H1 (cell line): ENCODE measurements at regions not wholly inside any gene's neighbourhood (a gene's known extent, or its start where the extent isn't known, plus 50 kb on each side); places are given as distances from the start of the nearest gene placed in this dataset.

Source experiments
- CTCF ChIA-PET: fragments of 300-600 bp; sonication (Branson Sonifier 250); formaldehyde crosslinking; loops from one replicate; lab custom pipeline; 2021; ENCODE audit not compliant: partially characterized antibody; lab: Charles Lee
- POLR2A ChIA-PET: fragments of 300-600 bp; sonication (Branson Sonifier 250); formaldehyde crosslinking; loops from one replicate; lab custom pipeline; 2021; ENCODE audit warnings: inconsistent platforms; ENCODE audit not compliant: partially characterized antibody; lab: Charles Lee
- DNase-seq, 2 experiments: peaks; one replicate each; pipeline versions ENCODE4 v3.0.0 to v3.0.0-alpha.2; 2010 to 2022; ENCODE audit warnings: low spot score in 2 of 2, low read depth in 1 of 2, mixed read lengths in 1 of 2
- FAIRE-seq: peaks from 2 replicates; lab custom pipeline; 2011; peaks lifted over from hg19 to GRCh38; lab: Jason Lieb, UNC
- H2AFZ ChIP-seq: 2 replicates; pipeline ENCODE4 v1.8.1; 2012; ENCODE audit warnings: low read length, inconsistent platforms
- H2AK5ac ChIP-seq: 2 replicates; pipeline ENCODE4 v1.6.1; 2013; ENCODE audit warnings: low read depth, low read length
- H2BK120ac ChIP-seq: replicated peaks from 2 replicates; pipeline ENCODE3; 2013; ENCODE audit warnings: low read depth, low read length, inconsistent platforms
- H2BK12ac ChIP-seq: 2 replicates; pipeline ENCODE4 v1.6.1; 2013; ENCODE audit warnings: low read depth, low read length
- H2BK15ac ChIP-seq: 2 replicates; pipeline ENCODE4 v1.6.1; 2013; ENCODE audit warnings: low read length
- H2BK20ac ChIP-seq: 2 replicates; pipeline ENCODE4 v1.6.1; 2013; ENCODE audit warnings: low read length
- H2BK5ac ChIP-seq: 2 replicates; pipeline ENCODE4 v1.6.1; 2013; ENCODE audit warnings: low read depth, low read length
- H3K14ac ChIP-seq: 2 replicates; pipeline ENCODE4 v1.6.1; 2013; ENCODE audit warnings: inconsistent platforms; ENCODE audit not compliant: insufficient read length
- H3K18ac ChIP-seq: 2 replicates; pipeline ENCODE4 v1.6.1; 2013; ENCODE audit warnings: low read length; ENCODE audit errors: extremely low read depth
- H3K23ac ChIP-seq: 2 replicates; pipeline ENCODE4 v1.6.1; 2013; ENCODE audit warnings: inconsistent platforms; ENCODE audit not compliant: insufficient read length
- H3K23me2 ChIP-seq: 2 replicates; pipeline ENCODE4 v1.6.1; 2013; ENCODE audit warnings: low read depth, low read length
- H3K27ac ChIP-seq: 2 replicates; pipeline ENCODE4 v1.6.1; 2011; ENCODE audit warnings: low read depth, low read length, inconsistent platforms
- H3K27me3 ChIP-seq, 4 experiments: replicated peaks in 1 of 4; 1 replicate in 1 of 4; 2 replicates in 3 of 4; pipeline versions ENCODE4 v1.6.1 to v1.8.1; 2011 to 2013; ENCODE audit warnings: low read length in 3 of 4, mild to moderate bottlenecking in 3 of 4, inconsistent platforms in 2 of 4, mixed read lengths in 2 of 4, moderate library complexity in 1 of 4; ENCODE audit not compliant: control insufficient read depth in 3 of 4, insufficient read depth in 3 of 4; ENCODE audit errors: extremely low read depth in 1 of 4
- H3K36me3 ChIP-seq, 4 experiments: 2 replicates each; pipeline versions ENCODE4 v1.6.1 to v1.8.1; 2011 to 2013; ENCODE audit warnings: mild to moderate bottlenecking in 4 of 4, low read length in 3 of 4, moderate library complexity in 2 of 4, control low read depth in 1 of 4, inconsistent platforms in 1 of 4; ENCODE audit not compliant: insufficient read depth in 4 of 4, control insufficient read depth in 2 of 4
- H3K4ac ChIP-seq: replicated peaks from 2 replicates; pipeline ENCODE3; 2013; ENCODE audit warnings: low read length, low read depth, mixed read lengths, inconsistent platforms; ENCODE audit not compliant: insufficient read length
- H3K4me1 ChIP-seq, 4 experiments: replicated peaks in 1 of 4; 1 replicate in 1 of 4; 2 replicates in 3 of 4; pipeline versions ENCODE4 v1.6.1 to v1.8.1; 2011 to 2013; ENCODE audit warnings: low read length in 3 of 4, inconsistent platforms in 2 of 4, mixed read lengths in 1 of 4; ENCODE audit not compliant: insufficient read depth in 4 of 4, control insufficient read depth in 3 of 4
- H3K4me2 ChIP-seq, 2 experiments: 2 replicates each; pipeline versions ENCODE4 v1.6.1 to v1.8.1; 2011 to 2013; ENCODE audit warnings: low read depth in 2 of 2, low read length in 2 of 2, control low read depth in 1 of 2, inconsistent platforms in 1 of 2, mild to moderate bottlenecking in 1 of 2; ENCODE audit not compliant: insufficient read depth in 1 of 2
- H3K4me3 ChIP-seq, 4 experiments: fragments of 200-600, 300-600 bp in 1 of 4; sonication (generic), shearing (Covaris generic), sonication (Bioruptor Twin) in 1 of 4; 2 replicates each; pipeline versions ENCODE4 v1.5.1 to v1.8.1; 2011 to 2016; ENCODE audit warnings: low read length in 4 of 4, low read depth in 3 of 4, control low read depth in 2 of 4, inconsistent platforms in 2 of 4, mild to moderate bottlenecking in 2 of 4, mixed read lengths in 1 of 4, moderate library complexity in 1 of 4; ENCODE audit not compliant: insufficient read depth in 2 of 4; ENCODE audit errors: extremely low read depth in 1 of 4
- H3K56ac ChIP-seq: replicated peaks from 2 replicates; pipeline ENCODE3; 2013; ENCODE audit warnings: low read depth, mild to moderate bottlenecking, mixed read lengths, low read length, inconsistent platforms; ENCODE audit not compliant: insufficient read length
- H3K79me1 ChIP-seq: 2 replicates; pipeline ENCODE4 v1.6.1; 2013; ENCODE audit warnings: low read depth, low read length, control low read depth
- H3K79me2 ChIP-seq, 2 experiments: 2 replicates each; pipeline versions ENCODE4 v1.6.1 to v1.8.1; 2012 to 2013; ENCODE audit warnings: low read length in 2 of 2, mild to moderate bottlenecking in 2 of 2, inconsistent platforms in 1 of 2; ENCODE audit not compliant: insufficient read depth in 2 of 2, control insufficient read depth in 1 of 2
- H3K9ac ChIP-seq, 4 experiments: replicated peaks in 1 of 4; 1 replicate in 1 of 4; 2 replicates in 3 of 4; pipeline versions ENCODE4 v1.6.1 to v1.8.1; 2011 to 2013; ENCODE audit warnings: low read depth in 3 of 4, low read length in 3 of 4, control low read depth in 2 of 4, mild to moderate bottlenecking in 2 of 4, moderate library complexity in 2 of 4, inconsistent platforms in 1 of 4; ENCODE audit errors: extremely low read depth in 1 of 4
- H3K9me3 ChIP-seq, 2 experiments: 2 replicates each; pipeline versions ENCODE4 v1.6.1 to v1.8.1; 2012 to 2013; ENCODE audit warnings: mild to moderate bottlenecking in 2 of 2, moderate library complexity in 2 of 2, control low read depth in 1 of 2, inconsistent platforms in 1 of 2, low read depth in 1 of 2, low read length in 1 of 2, mixed read lengths in 1 of 2; ENCODE audit not compliant: insufficient read depth in 2 of 2
- H4K20me1 ChIP-seq, 2 experiments: replicated peaks in 1 of 2; 2 replicates each; pipeline versions ENCODE3 to v1.8.1; 2011 to 2013; ENCODE audit warnings: inconsistent platforms in 2 of 2, low read length in 2 of 2, mild to moderate bottlenecking in 1 of 2; ENCODE audit not compliant: insufficient read depth in 2 of 2, control insufficient read depth in 1 of 2
- H4K5ac ChIP-seq: 2 replicates; pipeline ENCODE4 v1.6.1; 2013; ENCODE audit warnings: low read length, low read depth, mixed read lengths, inconsistent platforms; ENCODE audit not compliant: insufficient read length
- H4K8ac ChIP-seq: 2 replicates; pipeline ENCODE4 v1.8.0; 2013; ENCODE audit warnings: mild to moderate bottlenecking, moderate library complexity, low read length, inconsistent platforms; ENCODE audit not compliant: insufficient read depth; ENCODE audit errors: extremely low read depth
- H4K91ac ChIP-seq: replicated peaks from 2 replicates; pipeline ENCODE3; 2013; ENCODE audit warnings: low read length, mixed read lengths, inconsistent platforms; ENCODE audit not compliant: insufficient read length
- CBX8 ChIP-seq: fragments of 300-800, 300-1000 bp; sonication (generic); IDR thresholded peaks from 2 replicates; pipeline ENCODE4 v1.7.1; 2016; ENCODE audit warnings: low read depth, low read length, borderline replicate concordance
- CHD1 ChIP-seq: IDR thresholded peaks from 2 replicates; pipeline ENCODE4 v1.6.1; 2012; ENCODE audit warnings: low read depth, low read length, improper control_type of control experiment
- EZH2 ChIP-seq: fragments of 200-600 bp; sonication (generic); IDR thresholded peaks from 2 replicates; pipeline ENCODE4 v1.7.1; 2012; ENCODE audit warnings: low read depth, mild to moderate bottlenecking, moderate library complexity, low read length, inconsistent platforms; ENCODE audit not compliant: severe bottlenecking
- KDM5A ChIP-seq: fragments of 200-600 bp; IDR thresholded peaks from 2 replicates; pipeline ENCODE4 v1.7.1; 2012; ENCODE audit warnings: mild to moderate bottlenecking, low read length, inconsistent platforms, mixed read lengths
- SP1 ChIP-seq: IDR thresholded peaks from 2 replicates; pipeline ENCODE4 v1.6.1; 2011; ENCODE audit warnings: low read depth, low read length
- TBP ChIP-seq: IDR thresholded peaks from 2 replicates; pipeline ENCODE4 v1.6.1; 2011; ENCODE audit warnings: low read depth, low read length, improper control_type of control experiment
- WGBS, 2 experiments: shearing (Covaris generic) in 1 of 2; methylation state at CpG; one replicate each; pipeline versions ENCODE4 v1.1.6 to v1.1.7; 2013 to 2015; ENCODE audit warnings: low lambda C conversion rate in 2 of 2, mixed read lengths in 2 of 2, inconsistent platforms in 1 of 2, low coverage in 1 of 2, missing lambda C conversion rate in 1 of 2; ENCODE audit not compliant: insufficient replicate concordance in 2 of 2, insufficient coverage in 1 of 2, insufficient read length in 1 of 2; ENCODE audit errors: extremely low coverage in 1 of 2, missing lambda C conversion rate in 1 of 2; 5-methylcytosine and 5-hydroxymethylcytosine counted together

DNA sequence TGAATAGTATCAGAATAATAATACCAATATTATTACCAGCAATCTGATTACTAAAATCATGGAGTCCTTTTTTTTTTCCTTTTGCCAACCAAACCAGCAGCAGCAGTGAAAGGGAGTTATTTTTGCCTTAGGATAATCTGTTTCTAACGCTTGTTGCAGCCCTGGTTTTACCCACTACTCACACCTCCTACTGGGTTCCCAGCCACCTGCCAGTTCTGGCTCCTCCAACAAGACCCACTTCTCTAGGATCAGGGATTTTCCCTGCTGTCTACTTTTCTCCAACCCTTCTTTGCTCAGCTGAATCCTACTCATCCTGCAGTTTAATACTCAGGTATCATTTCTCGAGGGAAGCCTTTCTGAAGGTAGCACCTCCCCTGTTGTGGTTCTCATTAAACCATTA, 96.8 kb upstream of the BCAR3 start:
- H2BK120ac ChIP-seq = no peak overlapping the region
- H2BK5ac ChIP-seq = no peak overlapping the region
- H3K9ac ChIP-seq = no peak overlapping the region
- ChIA-PET POLR2A (interaction anchor here (1.2 kb wide), 1 partner anchor 14 kb away, joined by 3 read pairs; no protein-coding TSS in a partner anchor), CTCF (interaction anchor here (1.0 to 1.6 kb wide), 3 partner anchors 34 to 147 kb away, joined by 3 read pairs; no protein-coding TSS in a partner anchor)
- H3K4ac ChIP-seq = no peak overlapping the region
- H3K23ac ChIP-seq = no peak overlapping the region
- H3K36me3 ChIP-seq = no peaks in the 10 kb centered on the region
- H3K79me1 ChIP-seq = no peaks in the 10 kb centered on the region
- no peak for FAIRE-seq
- no peak overlapping the region for H3K56ac ChIP-seq
- 88% methylated on average over 2 of the region's 2 CpGs; no CpG with 5 or more reads in 1 of the 2 experiments for whole genome bisulfite sequencing, 2 experiments
- H3K4me3 ChIP-seq = no peak overlapping the region
- H2BK15ac ChIP-seq = no peak overlapping the region
- no peak overlapping the region for H4K91ac ChIP-seq
- H3K4me2 ChIP-seq = no peak overlapping the region
- H3K9me3 ChIP-seq = no peaks in the 10 kb centered on the region
- H4K20me1 ChIP-seq = no peaks in the 10 kb centered on the region
- no peak overlapping the region for H3K27ac ChIP-seq
- no peaks in the 10 kb centered on the region for H3K23me2 ChIP-seq
- no peak overlapping the region for H3K18ac ChIP-seq
- H2BK20ac ChIP-seq = no peak overlapping the region
- no peak for DNase-seq
- no peak overlapping the region for H3K14ac ChIP-seq
- no peak overlapping the region for H4K5ac ChIP-seq
- no peak overlapping the region for H2BK12ac ChIP-seq
- H2AFZ ChIP-seq = no peak overlapping the region
- no peak overlapping the region for H2AK5ac ChIP-seq
- no peaks in the 10 kb centered on the region for H3K79me2 ChIP-seq
- no peaks in the 10 kb centered on the region for H3K27me3 ChIP-seq
- H3K4me1 ChIP-seq = peaks cover 0 to 4% (median 1%) of the 10 kb centered on the region in 4 experiments; a peak in 1 of 7 replicates
- H4K8ac ChIP-seq = no peak overlapping the region
- TF ChIP-seq SP1 = no peak
- TF ChIP-seq TBP = no peak
- no peak for TF ChIP-seq EZH2
- no peak for TF ChIP-seq CBX8
- no peak for TF ChIP-seq CHD1
- TF ChIP-seq KDM5A = no peak
